Fibroblast of the aortic adventitia (primary cell): ENCODE measurements at regions not wholly inside any gene's neighbourhood (a gene's known extent, or its start where the extent isn't known, plus 50 kb on each side); places are given as distances from the start of the nearest gene placed in this dataset.

Experiments used
- DNase-seq: peaks from one replicate; pipeline ENCODE4 v3.0.0-alpha.2; 2010; ENCODE audit warnings: low read depth
- H3K4me3 ChIP-seq: 2 replicates; pipeline ENCODE4 v1.5.1; 2011; ENCODE audit warnings: low read depth, mild to moderate bottlenecking, control low read depth, low read length, moderate library complexity
- CTCF ChIP-seq: IDR thresholded peaks from 2 replicates; pipeline ENCODE4 v1.5.1; 2011; ENCODE audit warnings: mild to moderate bottlenecking, low read length, control low read depth, inconsistent platforms; ENCODE audit not compliant: insufficient read depth

- H3K4me3 ChIP-seq, result no peak overlapping the region
- TF ChIP-seq CTCF, result no peak
- no peak for DNase-seq
These were observed 211.6 kb upstream of the NECTIN3 start for GRCh38 chr3:110859993-110860392.

- DNase-seq, result no peak
- H3K4me3 ChIP-seq, result no peak overlapping the region
- TF ChIP-seq CTCF, result no peak
These were observed 205.7 kb upstream of the NECTIN3 start for GRCh38 chr3:110865934-110866333.

- no peak for DNase-seq
- no peak for TF ChIP-seq CTCF
- no peak overlapping the region for H3K4me3 ChIP-seq
These were observed 203.5 kb upstream of the NECTIN3 start for GRCh38 chr3:110868106-110868505.

GRCh38 chr3:110869736-110870135 lies 201.9 kb upstream of the NECTIN3 start:
- no peak overlapping the region for H3K4me3 ChIP-seq
- no peak for DNase-seq
- no peak for TF ChIP-seq CTCF

GRCh38 chr3:110871869-110872268 lies 199.7 kb upstream of the NECTIN3 start:
- no peak overlapping the region for H3K4me3 ChIP-seq
- no peak for TF ChIP-seq CTCF
- DNase-seq, result no peak

GRCh38 chr3:110878692-110879091 lies 192.9 kb upstream of the NECTIN3 start:
- no peak for DNase-seq
- TF ChIP-seq CTCF, result no peak
- H3K4me3 ChIP-seq, result no peak overlapping the region

- H3K4me3 ChIP-seq, result no peak overlapping the region
- DNase-seq, result peak; percentile 33
- no peak for TF ChIP-seq CTCF
These were observed 190.5 kb upstream of the NECTIN3 start for GRCh38 chr3:110881069-110881468.
